Parathyroid adenoma (tissue), 2 donors: ENCODE measurements at regions not wholly inside any gene's neighbourhood (a gene's known extent, or its start where the extent isn't known, plus 50 kb on each side); places are given as distances from the start of the nearest gene placed in this dataset.

ENCODE experiments used
- H2AFZ ChIP-seq: fragments of 300-600 bp; sonication (generic); one replicate; pipeline ENCODE4 v1.7.0; 2017; ENCODE audit warnings: antibody characterized with exemption, mild to moderate bottlenecking
- H3K27ac ChIP-seq: fragments of 300-600 bp; sonication (generic); one replicate; pipeline ENCODE4 v1.7.0; 2017
- H3K27me3 ChIP-seq: fragments of 300-600 bp; sonication (generic); one replicate; pipeline ENCODE4 v1.7.0; 2017; ENCODE audit warnings: low read length; ENCODE audit not compliant: control insufficient read depth, insufficient read depth
- H3K36me3 ChIP-seq: fragments of 300-600 bp; sonication (generic); one replicate; pipeline ENCODE4 v1.7.0; 2017; ENCODE audit warnings: low read length; ENCODE audit not compliant: control insufficient read depth, insufficient read depth
- H3K4me1 ChIP-seq: fragments of 300-600 bp; sonication (generic); one replicate; pipeline ENCODE4 v1.7.0; 2017; ENCODE audit warnings: control low read depth
- H3K4me2 ChIP-seq: fragments of 300-600 bp; sonication (generic); one replicate; pipeline ENCODE4 v1.7.0; 2017; ENCODE audit warnings: low read length
- H3K4me3 ChIP-seq: fragments of 300-600 bp; sonication (generic); one replicate; pipeline ENCODE4 v1.7.0; 2017; ENCODE audit warnings: low read depth, low read length
- H3K79me2 ChIP-seq: fragments of 300-600 bp; sonication (generic); one replicate; pipeline ENCODE4 v1.7.0; 2017; ENCODE audit warnings: control low read depth
- H3K9ac ChIP-seq: fragments of 300-600 bp; sonication (generic); one replicate; pipeline ENCODE4 v1.7.0; 2017; ENCODE audit warnings: mild to moderate bottlenecking
- H3K9me3 ChIP-seq: fragments of 300-600 bp; sonication (generic); one replicate; pipeline ENCODE4 v1.7.0; 2017; ENCODE audit warnings: low read length; ENCODE audit not compliant: control insufficient read depth
- CTCF ChIP-seq: fragments of 300-600 bp; sonication (generic); IDR thresholded peaks from one replicate; pipeline ENCODE4 v1.7.0; 2017; ENCODE audit warnings: antibody characterized with exemption, mild to moderate bottlenecking
- donor health status: primary hyperparathyroidism.

GRCh38 chrX:40448793-40449192, 132.0 kb upstream of the ATP6AP2 start:
- H3K27me3 ChIP-seq: no peaks in the 10 kb centered on the region
- H3K4me3 ChIP-seq: no peak overlapping the region
- H3K79me2 ChIP-seq: no peaks in the 10 kb centered on the region
- no peaks in the 10 kb centered on the region for H3K9me3 ChIP-seq
- H3K36me3 ChIP-seq: no peaks in the 10 kb centered on the region
- no peak overlapping the region for H2AFZ ChIP-seq
- H3K9ac ChIP-seq: no peak overlapping the region
- no peaks in the 10 kb centered on the region for H3K4me1 ChIP-seq
- TF ChIP-seq CTCF: no peak
- no peak overlapping the region for H3K27ac ChIP-seq
- no peak overlapping the region for H3K4me2 ChIP-seq

GRCh38 chrX:40446921-40447320, 133.8 kb upstream of the ATP6AP2 start:
- TF ChIP-seq CTCF: no peak
- H3K4me2 ChIP-seq: no peak overlapping the region
- H3K36me3 ChIP-seq: no peaks in the 10 kb centered on the region
- H3K27ac ChIP-seq: no peak overlapping the region
- no peak overlapping the region for H3K9ac ChIP-seq
- H2AFZ ChIP-seq: no peak overlapping the region
- no peaks in the 10 kb centered on the region for H3K9me3 ChIP-seq
- no peaks in the 10 kb centered on the region for H3K79me2 ChIP-seq
- no peak overlapping the region for H3K4me3 ChIP-seq
- no peaks in the 10 kb centered on the region for H3K4me1 ChIP-seq
- H3K27me3 ChIP-seq: no peaks in the 10 kb centered on the region

- Histone ChIP-seq H3K4me3 (no peak overlapping the region), H3K27ac (no peak overlapping the region), H3K9me3 (no peaks in the 10 kb centered on the region), H3K4me2 (no peak overlapping the region), H3K4me1 (no peaks in the 10 kb centered on the region), H3K36me3 (no peaks in the 10 kb centered on the region), H2AFZ (no peak overlapping the region), H3K9ac (no peak overlapping the region), H3K79me2 (no peaks in the 10 kb centered on the region), H3K27me3 (no peaks in the 10 kb centered on the region)
- no peak for TF ChIP-seq CTCF
These were observed 135.1 kb upstream of the ATP6AP2 start for GRCh38 chrX:40445691-40446090.

- no peaks in the 10 kb centered on the region for H3K9me3 ChIP-seq
- no peak overlapping the region for H3K4me3 ChIP-seq
- H3K27ac ChIP-seq: no peak overlapping the region
- H3K4me2 ChIP-seq: no peak overlapping the region
- no peaks in the 10 kb centered on the region for H3K36me3 ChIP-seq
- H2AFZ ChIP-seq: no peak overlapping the region
- TF ChIP-seq CTCF: no peak
- H3K79me2 ChIP-seq: no peaks in the 10 kb centered on the region
- no peak overlapping the region for H3K9ac ChIP-seq
- no peaks in the 10 kb centered on the region for H3K4me1 ChIP-seq
- H3K27me3 ChIP-seq: no peaks in the 10 kb centered on the region
These were observed 135.8 kb upstream of the ATP6AP2 start for GRCh38 chrX:40444798-40445496.

- Histone ChIP-seq H2AFZ (no peak overlapping the region), H3K4me1 (no peaks in the 10 kb centered on the region), H3K9me3 (no peaks in the 10 kb centered on the region), H3K4me3 (no peak overlapping the region), H3K79me2 (no peaks in the 10 kb centered on the region), H3K36me3 (no peaks in the 10 kb centered on the region), H3K27me3 (no peaks in the 10 kb centered on the region), H3K27ac (no peak overlapping the region), H3K9ac (no peak overlapping the region), H3K4me2 (no peak overlapping the region)
- no peak for TF ChIP-seq CTCF
These were observed 136.6 kb upstream of the ATP6AP2 start for GRCh38 chrX:40444133-40444532.
